H9 (cell line): ENCODE measurements at regions not wholly inside any gene's neighbourhood (a gene's known extent, or its start where the extent isn't known, plus 50 kb on each side); places are given as distances from the start of the nearest gene placed in this dataset.

ENCODE experiments used
- DNase-seq: peaks from one replicate; pipeline ENCODE4 v3.0.0-alpha.2; 2017
- H2AFZ ChIP-seq: one replicate; pipeline ENCODE4 v1.6.1; 2013; ENCODE audit warnings: mild to moderate bottlenecking, low read length, control low read depth, moderate library complexity
- H2AK5ac ChIP-seq: 2 replicates; pipeline ENCODE4 v1.6.1; 2013; ENCODE audit warnings: low read length, control low read depth, mixed read lengths; ENCODE audit not compliant: insufficient read length
- H2BK120ac ChIP-seq: one replicate; pipeline ENCODE4 v1.6.1; 2013; ENCODE audit warnings: low read depth, mild to moderate bottlenecking, low read length, control low read depth, inconsistent platforms; ENCODE audit not compliant: poor library complexity, severe bottlenecking
- H2BK12ac ChIP-seq: 2 replicates; pipeline ENCODE4 v1.6.1; 2013; ENCODE audit warnings: low read length, control low read depth, mixed read lengths, low read depth; ENCODE audit not compliant: insufficient read length
- H2BK15ac ChIP-seq: 2 replicates; pipeline ENCODE4 v1.6.1; 2013; ENCODE audit warnings: low read depth, low read length, control low read depth
- H2BK20ac ChIP-seq: one replicate; pipeline ENCODE4 v1.6.1; 2013; ENCODE audit warnings: low read depth, mild to moderate bottlenecking, low read length, control low read depth, inconsistent platforms; ENCODE audit not compliant: poor library complexity, severe bottlenecking
- H2BK5ac ChIP-seq: 2 replicates; pipeline ENCODE4 v1.6.1; 2013; ENCODE audit warnings: low read length, control low read depth, mixed read lengths; ENCODE audit not compliant: insufficient read length
- H3K14ac ChIP-seq: 2 replicates; pipeline ENCODE4 v1.6.1; 2013; ENCODE audit warnings: low read length, control low read depth; ENCODE audit not compliant: insufficient read depth
- H3K18ac ChIP-seq: 2 replicates; pipeline ENCODE4 v1.6.1; 2013; ENCODE audit warnings: low read depth, mild to moderate bottlenecking, mixed read lengths, low read length, control low read depth; ENCODE audit not compliant: insufficient read length
- H3K23ac ChIP-seq: 2 replicates; pipeline ENCODE4 v1.6.1; 2013; ENCODE audit warnings: low read length, control low read depth, mixed read lengths, low read depth; ENCODE audit not compliant: insufficient read length
- H3K23me2 ChIP-seq: 2 replicates; pipeline ENCODE4 v1.6.1; 2013; ENCODE audit warnings: low read depth, mild to moderate bottlenecking, mixed read lengths, low read length, control low read depth; ENCODE audit not compliant: insufficient read length, poor library complexity, severe bottlenecking
- H3K27ac ChIP-seq: 2 replicates; pipeline ENCODE4 v1.5.1; 2013; ENCODE audit warnings: low read length, control low read depth, mixed read lengths, low read depth; ENCODE audit not compliant: insufficient read length
- H3K27me3 ChIP-seq: 2 replicates; pipeline ENCODE4 v1.6.1; 2013; ENCODE audit warnings: low read length, control low read depth, inconsistent platforms; ENCODE audit not compliant: insufficient read depth
- H3K4ac ChIP-seq: 2 replicates; pipeline ENCODE4 v1.6.1; 2013; ENCODE audit warnings: low read depth, mild to moderate bottlenecking, control low read depth, inconsistent platforms, low read length, moderate library complexity
- H3K4me1 ChIP-seq: 2 replicates; pipeline ENCODE4 v1.6.1; 2013; ENCODE audit warnings: low read length, control low read depth, inconsistent platforms; ENCODE audit not compliant: insufficient read depth
- H3K4me2 ChIP-seq: 2 replicates; pipeline ENCODE4 v1.6.1; 2013; ENCODE audit warnings: low read length, control low read depth, mixed read lengths; ENCODE audit not compliant: insufficient read length, insufficient read depth
- H3K56ac ChIP-seq: 2 replicates; pipeline ENCODE4 v1.6.1; 2013; ENCODE audit warnings: low read depth, mild to moderate bottlenecking, mixed read lengths, low read length, control low read depth; ENCODE audit not compliant: insufficient read length
- H3K79me1 ChIP-seq: 2 replicates; pipeline ENCODE4 v1.6.1; 2013; ENCODE audit warnings: low read depth, mild to moderate bottlenecking, moderate library complexity, low read length, control low read depth, inconsistent platforms; ENCODE audit not compliant: insufficient read depth, poor library complexity, severe bottlenecking
- H3K79me2 ChIP-seq: 2 replicates; pipeline ENCODE4 v1.6.1; 2013; ENCODE audit warnings: low read length, control low read depth, inconsistent platforms; ENCODE audit not compliant: insufficient read depth
- H3K9ac ChIP-seq: 2 replicates; pipeline ENCODE4 v1.6.1; 2013; ENCODE audit warnings: low read length, control low read depth, mixed read lengths; ENCODE audit not compliant: insufficient read length; ENCODE audit errors: extremely low read depth
- H3K9me3 ChIP-seq: one replicate; pipeline ENCODE4 v1.6.1; 2013; ENCODE audit warnings: low read depth, low read length, inconsistent platforms; ENCODE audit not compliant: control insufficient read depth
- H3T11ph ChIP-seq: one replicate; pipeline ENCODE4 v1.6.1; 2013; ENCODE audit warnings: mild to moderate bottlenecking, low read length, control low read depth, inconsistent platforms
- H4K20me1 ChIP-seq: one replicate; pipeline ENCODE4 v1.6.1; 2013; ENCODE audit not compliant: control insufficient read depth, insufficient read length, insufficient read depth
- H4K5ac ChIP-seq: 2 replicates; pipeline ENCODE4 v1.6.1; 2013; ENCODE audit warnings: low read depth, mild to moderate bottlenecking, mixed read lengths, low read length, control low read depth; ENCODE audit not compliant: insufficient read length
- H4K8ac ChIP-seq: replicated peaks from 2 replicates; pipeline ENCODE4 v1.6.1; 2013; ENCODE audit warnings: low read length, control low read depth, mixed read lengths, low read depth; ENCODE audit not compliant: insufficient read length
- H4K91ac ChIP-seq: 2 replicates; pipeline ENCODE4 v1.6.1; 2013; ENCODE audit warnings: low read depth, mild to moderate bottlenecking, moderate library complexity, mixed read lengths, low read length, control low read depth; ENCODE audit not compliant: insufficient read length
- H3K27ac Mint-ChIP-seq, 3 experiments: 2 replicates in 2 of 3; 3 replicates in 1 of 3; pipeline ENCODE4 v1.8.0; 2020 to 2021; ENCODE audit warnings: mixed read lengths in 3 of 3, mild to moderate bottlenecking in 1 of 3, moderate library complexity in 1 of 3
- H3K27me3 Mint-ChIP-seq: 2 replicates; pipeline ENCODE4 v1.8.0; 2021; ENCODE audit warnings: low read depth, mild to moderate bottlenecking, moderate library complexity, mixed read lengths
- H3K36me3 Mint-ChIP-seq, 3 experiments: 2 replicates in 2 of 3; 3 replicates in 1 of 3; pipeline ENCODE4 v1.8.0; 2020 to 2021; ENCODE audit warnings: low read depth in 3 of 3, mixed read lengths in 3 of 3; ENCODE audit not compliant: insufficient read depth in 1 of 3
- H3K4me1 Mint-ChIP-seq, 2 experiments: 2 replicates each; pipeline ENCODE4 v1.8.0; 2020; ENCODE audit warnings: mixed read lengths in 2 of 2
- H3K4me3 Mint-ChIP-seq, 2 experiments: 2 replicates in 1 of 2; 3 replicates in 1 of 2; pipeline ENCODE4 v1.8.0; 2020 to 2021; ENCODE audit warnings: mild to moderate bottlenecking in 2 of 2, mixed read lengths in 2 of 2, moderate library complexity in 1 of 2
- H3K9me3 Mint-ChIP-seq, 2 experiments: 2 replicates in 1 of 2; 3 replicates in 1 of 2; pipeline ENCODE4 v1.8.0; 2020; ENCODE audit warnings: mild to moderate bottlenecking in 2 of 2, mixed read lengths in 2 of 2, moderate library complexity in 1 of 2
- CTCF ChIP-seq: fragments of 200-600 bp; sonication (generic); conservative IDR thresholded peaks from 3 replicates; pipeline ENCODE4 v1.8.0; 2021; ENCODE audit warnings: antibody characterized with exemption, mild to moderate bottlenecking
- WGBS: extraction: QIAGEN DNeasy Blood & Tissue Kit; methylation state at CpG from one replicate; pipeline ENCODE4 v1.1.7; 2013; ENCODE audit warnings: missing lambda C conversion rate, low lambda C conversion rate, mixed read lengths; ENCODE audit not compliant: insufficient read length; ENCODE audit errors: extremely low coverage; 5-methylcytosine and 5-hydroxymethylcytosine counted together

- Mint-ChIP-seq H3K9me3 (no peaks in the 10 kb centered on the region), H3K27me3 (no peaks in the 10 kb centered on the region), H3K4me3 (no peak overlapping the region), H3K36me3 (no peaks in the 10 kb centered on the region; a peak in 1 of 7 replicates), H3K4me1 (peaks cover 17 to 18% of the 10 kb centered on the region in 2 experiments), H3K27ac (no peak overlapping the region)
- H2BK12ac ChIP-seq: no peak overlapping the region
- no peak for TF ChIP-seq CTCF
- no CpG with 5 or more reads among the region's 4 CpGs for WGBS
- no peak overlapping the region for H3K56ac ChIP-seq
- H3K4me2 ChIP-seq: no peak overlapping the region
- no peak overlapping the region for H3K9ac ChIP-seq
- H4K20me1 ChIP-seq: no peaks in the 10 kb centered on the region
- H3K79me1 ChIP-seq: no peaks in the 10 kb centered on the region
- no peaks in the 10 kb centered on the region for H3K79me2 ChIP-seq
- no peak for DNase-seq
- H2BK15ac ChIP-seq: no peak overlapping the region
- H4K5ac ChIP-seq: no peak overlapping the region
- no peak overlapping the region for H4K91ac ChIP-seq
- no peak overlapping the region for H3K23ac ChIP-seq
- H2BK20ac ChIP-seq: no peak overlapping the region
- H2BK5ac ChIP-seq: no peak overlapping the region
- no peaks in the 10 kb centered on the region for H3K9me3 ChIP-seq
- H3K18ac ChIP-seq: no peak overlapping the region
- H3K27ac ChIP-seq: no peak overlapping the region
- no peak overlapping the region for H3K4ac ChIP-seq
- no peaks in the 10 kb centered on the region for H3K23me2 ChIP-seq
- no peak overlapping the region for H3K14ac ChIP-seq
- no peak overlapping the region for H2BK120ac ChIP-seq
- H2AK5ac ChIP-seq: no peak overlapping the region
- no peaks in the 10 kb centered on the region for H3K27me3 ChIP-seq
- no peak overlapping the region for H3T11ph ChIP-seq
- H4K8ac ChIP-seq: no peak overlapping the region
- peaks cover 9% of the 10 kb centered on the region; the same call in 1 of the 2 replicates for H3K4me1 ChIP-seq
- no peak overlapping the region for H2AFZ ChIP-seq
Observed at GRCh38 chr17:33904476-33904875, 350.6 kb upstream of the CCL2 start.
